ENCODE measurements at regions not wholly inside any gene's neighbourhood (a gene's known extent, or its start where the extent isn't known, plus 50 kb on each side); places are given as distances from the start of the nearest gene placed in this dataset.

GRCh38 chr16:35543486-35543885 is 2084.1 kb downstream of the TP53TG3F start:
- TF ChIP-seq ZNF274 (IDR thresholded peaks at IDR 0.05; ENCODE audit: low read depth, low read length) (no peak), YY1 (IDR thresholded peaks at IDR 0.05; ENCODE audit: insufficient read depth, insufficient read length) (no peak), SUZ12 (IDR thresholded peaks at IDR 0.05; ENCODE audit: extremely low read depth, insufficient read depth, insufficient read length) (no peak)

Measured in NT2/D1 (cell line).